ENCODE measurements at regions not wholly inside any gene's neighbourhood (a gene's known extent, or its start where the extent isn't known, plus 50 kb on each side); places are given as distances from the start of the nearest gene placed in this dataset.

GRCh38 chrX:109843963-109844751 is 111.1 kb upstream of the ACSL4 start:
- DNase-seq: no peak

GRCh38 chrX:109844986-109845385 is 111.9 kb upstream of the ACSL4 start:
- no peak for DNase-seq

GRCh38 chrX:109845996-109846395 is 112.9 kb upstream of the ACSL4 start:
- DNase-seq: no peak

- DNase-seq: no peak
Observed at GRCh38 chrX:109847257-109848187, 114.5 kb upstream of the ACSL4 start.

- no peak for DNase-seq
Observed at GRCh38 chrX:109848461-109849050, 115.5 kb upstream of the ACSL4 start.

- DNase-seq: no peak
Observed at GRCh38 chrX:109854096-109854495, 121.0 kb upstream of the ACSL4 start.

- no peak for DNase-seq
Observed at GRCh38 chrX:109855501-109855900, 122.4 kb upstream of the ACSL4 start.

GRCh38 chrX:109856974-109857373 is 123.9 kb upstream of the ACSL4 start:
- no peak for DNase-seq

GRCh38 chrX:109857584-109858228 is 124.6 kb upstream of the ACSL4 start:
- DNase-seq: no peak

GRCh38 chrX:109858602-109859341 is 125.7 kb upstream of the ACSL4 start:
- no peak for DNase-seq

- no peak for DNase-seq
Observed at GRCh38 chrX:109859651-109860050, 126.6 kb upstream of the ACSL4 start.

- DNase-seq: no peak
Observed at GRCh38 chrX:109862433-109862832, 129.4 kb upstream of the ACSL4 start.

GRCh38 chrX:109863811-109864210 is 130.8 kb upstream of the ACSL4 start:
- no peak for DNase-seq

- no peak for DNase-seq
Observed at GRCh38 chrX:109871121-109871888, 131.6 kb upstream of the TMEM164 start.

- no peak for DNase-seq
Observed at GRCh38 chrX:109872021-109872732, 130.7 kb upstream of the TMEM164 start.

- no peak for DNase-seq
Observed at GRCh38 chrX:109873574-109873973, 129.3 kb upstream of the TMEM164 start.

GRCh38 chrX:109873983-109874382 is 128.9 kb upstream of the TMEM164 start:
- DNase-seq: no peak

- DNase-seq: no peak
Observed at GRCh38 chrX:109874548-109874947, 128.4 kb upstream of the TMEM164 start.

GRCh38 chrX:109875831-109876230 is 127.1 kb upstream of the TMEM164 start:
- no peak for DNase-seq

- DNase-seq: no peak
Observed at GRCh38 chrX:109878236-109878635, 124.7 kb upstream of the TMEM164 start.

GRCh38 chrX:109879991-109880390 is 122.9 kb upstream of the TMEM164 start:
- no peak for DNase-seq

Measured in NCI-H2029 (cell line).